ENCODE measurements at regions not wholly inside any gene's neighbourhood (a gene's known extent, or its start where the extent isn't known, plus 50 kb on each side); places are given as distances from the start of the nearest gene placed in this dataset.

GRCh38 chr10:120710076-120710475 lies 141.1 kb upstream of the WDR11 start:
- no peak for TF ChIP-seq CTCF (IDR thresholded peaks at IDR 0.05; ENCODE audit: low read depth, low read length)
- no peak for TF ChIP-seq EZH2phosphoT487 (IDR thresholded peaks at IDR 0.05; ENCODE audit: low read depth)
